BLaER1 (cell line): ENCODE measurements at regions not wholly inside any gene's neighbourhood (a gene's known extent, or its start where the extent isn't known, plus 50 kb on each side); places are given as distances from the start of the nearest gene placed in this dataset.

Experiments used
- H3K27ac ChIP-seq: shearing (Covaris generic); formaldehyde crosslinking; 2 replicates; pipeline ENCODE4 v1.8.1; 2022
- H3K27me3 ChIP-seq: shearing (Covaris generic); formaldehyde crosslinking; 2 replicates; pipeline ENCODE4 v1.8.1; 2022
- H3K36me3 ChIP-seq: shearing (Covaris generic); formaldehyde crosslinking; 2 replicates; pipeline ENCODE4 v1.8.1; 2022
- H3K4me1 ChIP-seq: shearing (Covaris generic); formaldehyde crosslinking; 2 replicates; pipeline ENCODE4 v1.8.1; 2022
- H3K4me2 ChIP-seq: shearing (Covaris generic); formaldehyde crosslinking; 2 replicates; pipeline ENCODE4 v1.8.1; 2022
- H3K4me3 ChIP-seq: shearing (Covaris generic); formaldehyde crosslinking; 2 replicates; pipeline ENCODE4 v1.8.1; 2022
- H3K9ac ChIP-seq: shearing (Covaris generic); formaldehyde crosslinking; 2 replicates; pipeline ENCODE4 v1.8.1; 2022
- H3K9me3 ChIP-seq: shearing (Covaris generic); formaldehyde crosslinking; 2 replicates; pipeline ENCODE4 v1.8.1; 2022
- H4K20me1 ChIP-seq: shearing (Covaris generic); formaldehyde crosslinking; 2 replicates; pipeline ENCODE4 v1.8.1; 2022
- Cebpa-rat ChIP-seq: shearing (Covaris generic); IDR thresholded peaks from 2 replicates; pipeline ENCODE4 v1.8.1; 2022

GRCh38 chr2:117701365-117701764 is 113.1 kb upstream of the DDX18 start:
- no peak for TF ChIP-seq Cebpa-rat
- Histone ChIP-seq H4K20me1 (no peaks in the 10 kb centered on the region), H3K27ac (no peak overlapping the region), H3K36me3 (no peaks in the 10 kb centered on the region), H3K27me3 (no peaks in the 10 kb centered on the region), H3K4me2 (no peak overlapping the region), H3K4me1 (no peaks in the 10 kb centered on the region; the same call in 1 of the 2 replicates), H3K9me3 (peaks cover 6% of the 10 kb centered on the region; the same call in 1 of the 2 replicates), H3K4me3 (no peak overlapping the region), H3K9ac (no peak overlapping the region)

GRCh38 chr2:117702098-117702497 is 112.4 kb upstream of the DDX18 start:
- H3K9ac ChIP-seq = no peak overlapping the region
- peaks cover 1% of the 10 kb centered on the region; the same call in 1 of the 2 replicates for H3K4me1 ChIP-seq
- no peak overlapping the region for H3K27ac ChIP-seq
- H3K27me3 ChIP-seq = no peaks in the 10 kb centered on the region
- no peak for TF ChIP-seq Cebpa-rat
- no peak overlapping the region for H3K4me3 ChIP-seq
- H3K9me3 ChIP-seq = peaks cover 6% of the 10 kb centered on the region; the same call in 1 of the 2 replicates
- no peaks in the 10 kb centered on the region for H4K20me1 ChIP-seq
- no peaks in the 10 kb centered on the region for H3K36me3 ChIP-seq
- H3K4me2 ChIP-seq = no peak overlapping the region

GRCh38 chr2:117703858-117704257 is 110.6 kb upstream of the DDX18 start:
- no peaks in the 10 kb centered on the region for H3K36me3 ChIP-seq
- no peak overlapping the region for H3K9ac ChIP-seq
- no peak overlapping the region for H3K4me2 ChIP-seq
- peaks cover 19% of the 10 kb centered on the region for H3K4me1 ChIP-seq
- no peaks in the 10 kb centered on the region for H4K20me1 ChIP-seq
- no peaks in the 10 kb centered on the region for H3K27me3 ChIP-seq
- H3K4me3 ChIP-seq = no peak overlapping the region
- no peak overlapping the region for H3K27ac ChIP-seq
- H3K9me3 ChIP-seq = peaks cover 6% of the 10 kb centered on the region; the same call in 1 of the 2 replicates
- TF ChIP-seq Cebpa-rat = no peak

- Histone ChIP-seq H3K4me2 (no peak overlapping the region), H3K36me3 (no peaks in the 10 kb centered on the region), H3K4me1 (peaks cover 25% of the 10 kb centered on the region), H3K27ac (no peak overlapping the region), H4K20me1 (no peaks in the 10 kb centered on the region), H3K9ac (no peak overlapping the region), H3K4me3 (no peak overlapping the region), H3K9me3 (peaks cover 6% of the 10 kb centered on the region; the same call in 1 of the 2 replicates), H3K27me3 (no peaks in the 10 kb centered on the region)
- no peak for TF ChIP-seq Cebpa-rat
Measured at GRCh38 chr2:117704818-117705217, 109.7 kb upstream of the DDX18 start.

GRCh38 chr2:117707874-117708273 is 106.6 kb upstream of the DDX18 start:
- Histone ChIP-seq H4K20me1 (no peaks in the 10 kb centered on the region), H3K4me2 (peak overlapping the region; percentile 63), H3K4me3 (no peak overlapping the region), H3K27ac (peak overlapping the region; percentile 12; the same call in 1 of the 2 replicates), H3K36me3 (no peaks in the 10 kb centered on the region), H3K4me1 (peaks cover 25% of the 10 kb centered on the region), H3K9ac (no peak overlapping the region), H3K27me3 (no peaks in the 10 kb centered on the region), H3K9me3 (peaks cover 6% of the 10 kb centered on the region; the same call in 1 of the 2 replicates)
- TF ChIP-seq Cebpa-rat = no peak

GRCh38 chr2:117712684-117713083 is 101.8 kb upstream of the DDX18 start:
- Histone ChIP-seq H3K4me2 (no peak overlapping the region), H3K4me3 (no peak overlapping the region), H3K4me1 (peaks cover 23% of the 10 kb centered on the region), H3K27me3 (no peaks in the 10 kb centered on the region), H3K36me3 (no peaks in the 10 kb centered on the region), H4K20me1 (no peaks in the 10 kb centered on the region), H3K9me3 (no peaks in the 10 kb centered on the region; the same call in 1 of the 2 replicates), H3K27ac (no peak overlapping the region), H3K9ac (no peak overlapping the region)
- no peak for TF ChIP-seq Cebpa-rat

- Histone ChIP-seq H3K4me2 (no peak overlapping the region), H3K4me3 (no peak overlapping the region), H3K9ac (no peak overlapping the region), H3K4me1 (peaks cover 21% of the 10 kb centered on the region), H3K9me3 (no peaks in the 10 kb centered on the region; the same call in 1 of the 2 replicates), H3K27me3 (no peaks in the 10 kb centered on the region), H3K27ac (no peak overlapping the region), H4K20me1 (no peaks in the 10 kb centered on the region), H3K36me3 (no peaks in the 10 kb centered on the region)
- no peak for TF ChIP-seq Cebpa-rat
Measured at GRCh38 chr2:117714110-117714509, 100.4 kb upstream of the DDX18 start.

GRCh38 chr2:117714745-117715417 is 99.6 kb upstream of the DDX18 start:
- no peak overlapping the region for H3K4me2 ChIP-seq
- no peaks in the 10 kb centered on the region for H3K27me3 ChIP-seq
- peaks cover 23% of the 10 kb centered on the region for H3K4me1 ChIP-seq
- no peaks in the 10 kb centered on the region; the same call in 1 of the 2 replicates for H3K9me3 ChIP-seq
- no peak for TF ChIP-seq Cebpa-rat
- H3K27ac ChIP-seq = no peak overlapping the region
- H4K20me1 ChIP-seq = no peaks in the 10 kb centered on the region
- H3K4me3 ChIP-seq = no peak overlapping the region
- no peaks in the 10 kb centered on the region for H3K36me3 ChIP-seq
- H3K9ac ChIP-seq = no peak overlapping the region

GRCh38 chr2:117716505-117716904 is 98.0 kb upstream of the DDX18 start:
- Histone ChIP-seq H3K9me3 (no peaks in the 10 kb centered on the region; the same call in 1 of the 2 replicates), H3K27me3 (no peaks in the 10 kb centered on the region)

GRCh38 chr2:117717072-117717471 is 97.4 kb upstream of the DDX18 start:
- H4K20me1 ChIP-seq = no peaks in the 10 kb centered on the region
- no peak overlapping the region for H3K9ac ChIP-seq
- H3K9me3 ChIP-seq = no peaks in the 10 kb centered on the region; the same call in 1 of the 2 replicates
- TF ChIP-seq Cebpa-rat = no peak
- peaks cover 26% of the 10 kb centered on the region for H3K4me1 ChIP-seq
- H3K4me2 ChIP-seq = no peak overlapping the region
- H3K4me3 ChIP-seq = no peak overlapping the region
- H3K27ac ChIP-seq = no peak overlapping the region
- H3K27me3 ChIP-seq = no peaks in the 10 kb centered on the region
- no peaks in the 10 kb centered on the region for H3K36me3 ChIP-seq

More at GRCh38 chr2:117716505-117716904, 98.0 kb upstream of the DDX18 start:
- Histone ChIP-seq H3K4me3 (no peak overlapping the region), H3K4me1 (peaks cover 23% of the 10 kb centered on the region), H3K9ac (no peak overlapping the region), H4K20me1 (no peaks in the 10 kb centered on the region), H3K36me3 (no peaks in the 10 kb centered on the region), H3K4me2 (no peak overlapping the region), H3K27ac (no peak overlapping the region)
- no peak for TF ChIP-seq Cebpa-rat
